HG03139 (cell line): ENCODE measurements at regions not wholly inside any gene's neighbourhood (a gene's known extent, or its start where the extent isn't known, plus 50 kb on each side); places are given as distances from the start of the nearest gene placed in this dataset.

Experiments used
- ATAC-seq: cut with Tn5 transposase; IDR thresholded peaks from one replicate; pipeline ENCODE4 v1.9.1; 2021; ENCODE audit not compliant: unreplicated experiment

DNA sequence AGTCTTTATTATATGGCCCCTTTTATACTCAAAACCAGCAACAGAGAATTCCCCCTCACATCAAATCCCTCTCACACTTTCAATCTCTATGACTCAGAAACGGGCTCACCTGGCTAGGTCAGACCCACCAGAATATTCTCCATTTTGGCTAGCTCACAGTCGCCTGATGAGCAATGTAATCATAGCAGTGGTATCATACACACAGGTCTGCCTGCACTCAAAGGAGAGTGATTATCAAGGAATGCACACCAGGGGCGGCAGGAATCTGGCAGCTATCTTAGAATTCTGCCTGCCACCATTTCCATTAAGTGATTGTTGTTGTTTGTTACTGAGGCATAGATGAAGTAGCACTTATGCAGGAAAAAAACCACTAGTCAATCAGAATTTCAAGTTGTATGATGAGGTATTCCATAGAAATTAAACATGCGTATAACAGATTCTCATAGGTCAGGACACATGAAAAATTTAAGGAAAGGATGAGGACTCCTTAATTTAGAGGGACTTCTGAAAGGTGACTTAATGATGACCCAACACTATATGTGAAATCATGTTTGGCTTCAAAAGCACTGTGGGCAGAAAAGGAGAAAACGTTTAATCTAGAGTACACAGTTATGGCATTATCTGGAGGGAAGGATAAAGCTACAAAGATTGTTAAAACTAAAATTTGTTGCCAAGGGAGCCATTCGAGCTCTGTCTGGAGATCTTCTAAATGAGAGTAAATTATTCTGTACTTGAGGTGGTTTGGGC is 185.8 kb upstream of the DDI1 start:
- no peak for ATAC-seq

- no peak for ATAC-seq
Observed at GRCh38 chr11:103851166-103851651, 185.2 kb upstream of the DDI1 start.
